DND-41 (cell line): ENCODE measurements at regions not wholly inside any gene's neighbourhood (a gene's known extent, or its start where the extent isn't known, plus 50 kb on each side); places are given as distances from the start of the nearest gene placed in this dataset.

Source experiments
- ATAC-seq: fragments of 200-7000 bp; cut with Tn5 transposase; 3 replicates; pipeline ENCODE4 v1.9.1; 2021; ENCODE audit warnings: low read depth; ENCODE audit not compliant: insufficient read depth
- DNase-seq: peaks from one replicate; pipeline ENCODE4 v3.0.0-alpha.2; 2020
- H2AFZ ChIP-seq: 2 replicates; pipeline ENCODE4 v1.6.0; 2012; ENCODE audit warnings: low read depth, low read length
- H3K27ac ChIP-seq: 2 replicates; pipeline ENCODE4 v1.5.1; 2012; ENCODE audit warnings: low read length, inconsistent platforms
- H3K27me3 ChIP-seq: fragments of 200-600 bp; sonication (generic); 2 replicates; pipeline ENCODE4 v1.6.0; 2012; ENCODE audit warnings: low read length, mild to moderate bottlenecking, inconsistent platforms; ENCODE audit not compliant: insufficient read depth, poor library complexity
- H3K36me3 ChIP-seq: 2 replicates; pipeline ENCODE4 v1.5.1; 2012; ENCODE audit warnings: low read length, inconsistent platforms; ENCODE audit not compliant: insufficient read depth
- H3K4me1 ChIP-seq: 2 replicates; pipeline ENCODE4 v1.5.1; 2012; ENCODE audit warnings: mild to moderate bottlenecking, low read length; ENCODE audit not compliant: insufficient read depth
- H3K4me2 ChIP-seq: 2 replicates; pipeline ENCODE4 v1.6.0; 2012; ENCODE audit warnings: mild to moderate bottlenecking, moderate library complexity, low read length, inconsistent platforms; ENCODE audit not compliant: insufficient read depth
- H3K4me3 ChIP-seq, 2 experiments: fragments of 200-600 bp in 1 of 2; shearing (Covaris generic) in 1 of 2; 2 replicates each; pipeline ENCODE4 v1.5.1; 2012 to 2016; ENCODE audit warnings: inconsistent platforms in 2 of 2, low read length in 2 of 2, mild to moderate bottlenecking in 2 of 2, low read depth in 1 of 2, moderate library complexity in 1 of 2
- H3K79me2 ChIP-seq: 2 replicates; pipeline ENCODE4 v1.6.0; 2012; ENCODE audit warnings: low read length, inconsistent platforms; ENCODE audit not compliant: insufficient read depth
- H3K9ac ChIP-seq: 2 replicates; pipeline ENCODE4 v1.6.0; 2012; ENCODE audit warnings: low read depth, mild to moderate bottlenecking, inconsistent platforms, low read length, moderate library complexity
- H3K9me3 ChIP-seq: 2 replicates; pipeline ENCODE4 v1.5.1; 2012; ENCODE audit warnings: low read length, moderate library complexity, mild to moderate bottlenecking, inconsistent platforms; ENCODE audit not compliant: insufficient read depth, severe bottlenecking
- H4K20me1 ChIP-seq: 2 replicates; pipeline ENCODE4 v1.6.0; 2012; ENCODE audit warnings: low read length; ENCODE audit not compliant: insufficient read depth
- CTCF ChIP-seq: IDR thresholded peaks from 2 replicates; pipeline ENCODE4 v1.5.1; 2012; ENCODE audit warnings: borderline replicate concordance, low read length, moderate library complexity, mild to moderate bottlenecking; ENCODE audit not compliant: poor library complexity, severe bottlenecking; ENCODE audit errors: extremely low read depth
- EZH2 ChIP-seq: IDR thresholded peaks from 3 replicates; pipeline ENCODE4 v1.6.1; 2012; ENCODE audit warnings: borderline replicate concordance, low read depth, mild to moderate bottlenecking, moderate library complexity, low read length, inconsistent platforms; ENCODE audit not compliant: severe bottlenecking

GRCh38 chr2:125224188-125224587 lies 1199.1 kb downstream of the CNTNAP5 start:
- Histone ChIP-seq H3K4me1 (no peaks in the 10 kb centered on the region), H3K9me3 (no peaks in the 10 kb centered on the region), H2AFZ (no peak overlapping the region), H4K20me1 (no peaks in the 10 kb centered on the region), H3K27me3 (no peaks in the 10 kb centered on the region), H3K4me2 (no peak overlapping the region), H3K4me3 (no peak overlapping the region), H3K27ac (no peak overlapping the region), H3K79me2 (no peaks in the 10 kb centered on the region), H3K9ac (no peak overlapping the region), H3K36me3 (no peaks in the 10 kb centered on the region)
- DNase-seq = no peak
- TF ChIP-seq EZH2 (no peak), CTCF (no peak)
- ATAC-seq = no peak

- no peaks in the 10 kb centered on the region for H3K36me3 ChIP-seq
- no peaks in the 10 kb centered on the region for H3K79me2 ChIP-seq
- H3K4me2 ChIP-seq = no peak overlapping the region
- H3K9ac ChIP-seq = no peak overlapping the region
- no peaks in the 10 kb centered on the region for H3K27me3 ChIP-seq
- no peak overlapping the region for H3K27ac ChIP-seq
- H3K4me3 ChIP-seq = no peak overlapping the region
- no peak for DNase-seq
- H3K4me1 ChIP-seq = no peaks in the 10 kb centered on the region
- ATAC-seq = no peak
- TF ChIP-seq EZH2 (no peak), CTCF (no peak)
- no peaks in the 10 kb centered on the region for H3K9me3 ChIP-seq
- no peaks in the 10 kb centered on the region for H4K20me1 ChIP-seq
- no peak overlapping the region for H2AFZ ChIP-seq
Measured at GRCh38 chr2:125224830-125225229, 1199.7 kb downstream of the CNTNAP5 start.

GRCh38 chr2:125227843-125228392 lies 1202.8 kb downstream of the CNTNAP5 start:
- no peaks in the 10 kb centered on the region for H4K20me1 ChIP-seq
- H2AFZ ChIP-seq = no peak overlapping the region
- ATAC-seq (no peak), DNase-seq (no peak)
- H3K9ac ChIP-seq = no peak overlapping the region
- no peaks in the 10 kb centered on the region for H3K36me3 ChIP-seq
- H3K27me3 ChIP-seq = no peaks in the 10 kb centered on the region
- no peak overlapping the region for H3K27ac ChIP-seq
- no peak overlapping the region for H3K4me2 ChIP-seq
- TF ChIP-seq CTCF = peak; percentile 27
- no peak for TF ChIP-seq EZH2
- no peaks in the 10 kb centered on the region for H3K9me3 ChIP-seq
- H3K4me1 ChIP-seq = no peaks in the 10 kb centered on the region
- no peak overlapping the region for H3K4me3 ChIP-seq
- H3K79me2 ChIP-seq = no peaks in the 10 kb centered on the region

GRCh38 chr2:125240870-125241269 lies 1215.8 kb downstream of the CNTNAP5 start:
- Histone ChIP-seq H2AFZ (no peak overlapping the region), H3K79me2 (no peaks in the 10 kb centered on the region), H3K4me2 (no peak overlapping the region), H3K4me1 (no peaks in the 10 kb centered on the region), H3K27me3 (no peaks in the 10 kb centered on the region), H3K4me3 (no peak overlapping the region), H3K9ac (no peak overlapping the region), H3K36me3 (no peaks in the 10 kb centered on the region), H3K27ac (no peak overlapping the region), H4K20me1 (no peaks in the 10 kb centered on the region), H3K9me3 (no peaks in the 10 kb centered on the region)
- no peak for DNase-seq
- TF ChIP-seq CTCF (no peak), EZH2 (no peak)
- ATAC-seq = no peak
